HCT116 (cell line): ENCODE measurements at regions not wholly inside any gene's neighbourhood (a gene's known extent, or its start where the extent isn't known, plus 50 kb on each side); places are given as distances from the start of the nearest gene placed in this dataset.
A peak's percentile ranks its signal among the peaks of the same experiment; 100 is the strongest.

Source experiments
- ATAC-seq: fragments of 200-7000 bp; cut with Tn5 transposase; 2 replicates; pipeline ENCODE4 v1.9.1; 2020; ENCODE audit warnings: mild to moderate bottlenecking, moderate library complexity
- BruUV-seq: library from RNA; stranded (reverse); fragments of 400-500 nt; replicated peaks from 2 replicates; lab custom pipeline; 2021; lab: Mats Ljungman, UMichigan
- CTCF ChIA-PET: fragments of 300-600 bp; sonication (Branson Sonifier 250); formaldehyde crosslinking; loops from one replicate; lab custom pipeline; 2021; ENCODE audit warnings: antibody characterized with exemption; lab: Charles Lee
- POLR2A ChIA-PET: fragments of 300-600, 350-600 bp; sonication (Branson Sonifier 250); formaldehyde crosslinking; loops from one replicate; lab custom pipeline; 2021; ENCODE audit warnings: antibody characterized with exemption; lab: Charles Lee
- RAD21 ChIA-PET, 2 experiments: fragments of 300-600 bp; sonication (Branson Sonifier 250); formaldehyde crosslinking; loops; one replicate each; lab custom pipeline; 2023; ENCODE audit warnings: low total read pairs in 2 of 2; ENCODE audit not compliant: uncharacterized antibody in 2 of 2, unreplicated experiment in 2 of 2, low non-redundant PET in 1 of 2; lab: Charles Lee
- DNase-seq: peaks from one replicate; pipeline ENCODE4 v3.0.0-alpha.2; 2010; ENCODE audit warnings: low read depth, low spot score
- H2AFZ ChIP-seq: fragments of 200-600 bp; shearing (Covaris generic), sonication (generic); 2 replicates; pipeline ENCODE4 v1.6.1; 2017; ENCODE audit warnings: low read depth, mixed run types, mixed read lengths, antibody characterized with exemption, low read length; ENCODE audit not compliant: poor library complexity, severe bottlenecking
- H3K27ac ChIP-seq: 2 replicates; pipeline ENCODE4 v1.5.1; 2012; ENCODE audit warnings: low read depth, low read length
- H3K27me3 ChIP-seq: fragments of 200-600 bp; sonication (generic); 2 replicates; pipeline ENCODE4 v1.6.1; 2016; ENCODE audit warnings: mixed run types, low read length, mixed read lengths; ENCODE audit not compliant: insufficient read depth
- H3K36me3 ChIP-seq, 2 experiments: fragments of 200-500 bp in 1 of 2; fragments of 200-600 bp in 1 of 2; sonication (Bioruptor generic) in 1 of 2; sonication (generic) in 1 of 2; 2 replicates each; pipeline versions ENCODE4 v1.5.1 to v1.6.1; 2014 to 2016; ENCODE audit warnings: low read length in 2 of 2, inconsistent platforms in 1 of 2, mixed read lengths in 1 of 2, mixed run types in 1 of 2; ENCODE audit not compliant: insufficient read depth in 2 of 2, control insufficient read depth in 1 of 2
- H3K4me1 ChIP-seq, 2 experiments: fragments of 200-600 bp in 1 of 2; sonication (generic) in 1 of 2; 2 replicates each; pipeline versions ENCODE4 v1.5.1 to v1.6.1; 2012 to 2017; ENCODE audit warnings: low read length in 2 of 2, inconsistent platforms in 1 of 2, mild to moderate bottlenecking in 1 of 2, mixed read lengths in 1 of 2, mixed run types in 1 of 2, moderate library complexity in 1 of 2; ENCODE audit not compliant: insufficient read depth in 2 of 2, control insufficient read depth in 1 of 2
- H3K4me2 ChIP-seq: fragments of 200-600 bp; sonication (generic); 2 replicates; pipeline ENCODE4 v1.6.1; 2017; ENCODE audit warnings: mixed run types, low read length, mixed read lengths
- H3K4me3 ChIP-seq, 2 experiments: fragments of 200-600 bp in 1 of 2; sonication (generic) in 1 of 2; replicated peaks in 1 of 2; 2 replicates each; pipeline ENCODE4 v1.5.1; 2011 to 2016; ENCODE audit warnings: low read length in 2 of 2, control low read depth in 1 of 2, low read depth in 1 of 2, mild to moderate bottlenecking in 1 of 2, mixed read lengths in 1 of 2, mixed run types in 1 of 2
- H3K79me2 ChIP-seq: fragments of 200-600 bp; sonication (generic); 2 replicates; pipeline ENCODE4 v1.6.1; 2017; ENCODE audit warnings: mild to moderate bottlenecking, mixed run types, low read length, moderate library complexity, mixed read lengths; ENCODE audit not compliant: insufficient read depth
- H3K9ac ChIP-seq: fragments of 200-600 bp; sonication (generic); 2 replicates; pipeline ENCODE4 v1.6.1; 2016; ENCODE audit warnings: low read length, mixed read lengths
- H3K9me2 ChIP-seq: fragments of 200-600 bp; sonication (generic), shearing (Covaris generic); 2 replicates; pipeline ENCODE4 v1.6.1; 2017; ENCODE audit warnings: mixed run types, mild to moderate bottlenecking, moderate library complexity; ENCODE audit not compliant: insufficient read depth
- H3K9me3 ChIP-seq, 2 experiments: fragments of 200-500 bp in 1 of 2; fragments of 200-600 bp in 1 of 2; sonication (Bioruptor generic) in 1 of 2; sonication (generic) in 1 of 2; 2 replicates each; pipeline ENCODE4 v1.6.1; 2014 to 2017; ENCODE audit warnings: low read length in 2 of 2, mixed read lengths in 2 of 2, inconsistent platforms in 1 of 2, low read depth in 1 of 2, mild to moderate bottlenecking in 1 of 2, mixed run types in 1 of 2, moderate library complexity in 1 of 2; ENCODE audit not compliant: control insufficient read depth in 1 of 2, insufficient read depth in 1 of 2
- H4K20me1 ChIP-seq: fragments of 200-600 bp; sonication (generic), shearing (Covaris generic); 2 replicates; pipeline ENCODE4 v1.6.1; 2017; ENCODE audit warnings: mixed run types, mild to moderate bottlenecking, moderate library complexity; ENCODE audit not compliant: insufficient read depth
- FOSL1 ChIP-seq: IDR thresholded peaks from 2 replicates; pipeline ENCODE4 v1.6.1; 2012; ENCODE audit warnings: low read depth
- JUND ChIP-seq: IDR thresholded peaks from 2 replicates; pipeline ENCODE4 v1.6.1; 2012
- POLR2A ChIP-seq: IDR thresholded peaks from 2 replicates; pipeline ENCODE4 v1.7.0; 2011; ENCODE audit warnings: borderline replicate concordance; ENCODE audit not compliant: insufficient read depth, insufficient read length; ENCODE audit errors: extremely low read depth
- RAD21 ChIP-seq: IDR thresholded peaks from 2 replicates; pipeline ENCODE4 v1.6.1; 2012; ENCODE audit warnings: low read depth, mild to moderate bottlenecking
- YY1 ChIP-seq: IDR thresholded peaks from 2 replicates; pipeline ENCODE4 v1.6.1; 2011; ENCODE audit warnings: low read length, low read depth, moderate library complexity, mild to moderate bottlenecking; ENCODE audit not compliant: insufficient replicate concordance; ENCODE audit errors: extremely low read depth
- ZFX ChIP-seq: fragments of 450-650 bp; IDR thresholded peaks from 2 replicates; pipeline ENCODE4 v1.6.1; 2017
- intact Hi-C: fragments of 100-400 bp; cut with micrococcal nuclease; formaldehyde crosslinking; loops from 2 replicates; pipeline ENCODE4 v1.10.0; 2022
- TF ChIP-seq, protein P1 (sequence below), 3 experiments: fragments of 200-600 bp in 1 of 3; sonication (generic) in 1 of 3; IDR thresholded peaks in 2 of 3; conservative IDR thresholded peaks in 1 of 3; 2 replicates each; pipeline ENCODE4 v1.5.1; 2012 to 2017; ENCODE audit warnings: low read depth in 2 of 3, low read length in 2 of 3, antibody characterized with exemption in 1 of 3, borderline replicate concordance in 1 of 3, control low read depth in 1 of 3, mild to moderate bottlenecking in 1 of 3, mixed read lengths in 1 of 3, mixed run types in 1 of 3, moderate library complexity in 1 of 3; ENCODE audit not compliant: insufficient read depth in 1 of 3

- BruUV-seq = no TSS peak
- no peak overlapping the region for H2AFZ ChIP-seq
- H3K27me3 ChIP-seq = no peaks in the 10 kb centered on the region
- ChIA-PET POLR2A (no interaction called here), RAD21 (interaction anchor here in 1 of 2 experiments (0.6 to 0.7 kb wide), 2 partner anchors 321 to 486 kb away, joined by 3 read pairs; no protein-coding TSS in a partner anchor), CTCF (interaction anchor here (0.8 to 3.7 kb wide), 8 partner anchors 21 to 1452 kb away, joined by 3 to 29 read pairs (median 4); no protein-coding TSS in a partner anchor)
- H3K9me3 ChIP-seq = no peaks in the 10 kb centered on the region
- no peaks in the 10 kb centered on the region for H4K20me1 ChIP-seq
- H3K9me2 ChIP-seq = no peaks in the 10 kb centered on the region
- peak; percentile 64 for DNase-seq
- intact Hi-C loops = loop anchor here (1.0 to 10.0 kb wide), 7 partner anchors 106 to 756 kb away; no protein-coding TSS in a partner anchor
- no peak overlapping the region for H3K27ac ChIP-seq
- H3K36me3 ChIP-seq = no peaks in the 10 kb centered on the region
- H3K9ac ChIP-seq = no peak overlapping the region
- TF ChIP-seq ZFX (no peak), RAD21 (peak; percentile 88), YY1 (peak; percentile 24), POLR2A (no peak), FOSL1 (no peak)
- TF ChIP-seq, protein P1, sequence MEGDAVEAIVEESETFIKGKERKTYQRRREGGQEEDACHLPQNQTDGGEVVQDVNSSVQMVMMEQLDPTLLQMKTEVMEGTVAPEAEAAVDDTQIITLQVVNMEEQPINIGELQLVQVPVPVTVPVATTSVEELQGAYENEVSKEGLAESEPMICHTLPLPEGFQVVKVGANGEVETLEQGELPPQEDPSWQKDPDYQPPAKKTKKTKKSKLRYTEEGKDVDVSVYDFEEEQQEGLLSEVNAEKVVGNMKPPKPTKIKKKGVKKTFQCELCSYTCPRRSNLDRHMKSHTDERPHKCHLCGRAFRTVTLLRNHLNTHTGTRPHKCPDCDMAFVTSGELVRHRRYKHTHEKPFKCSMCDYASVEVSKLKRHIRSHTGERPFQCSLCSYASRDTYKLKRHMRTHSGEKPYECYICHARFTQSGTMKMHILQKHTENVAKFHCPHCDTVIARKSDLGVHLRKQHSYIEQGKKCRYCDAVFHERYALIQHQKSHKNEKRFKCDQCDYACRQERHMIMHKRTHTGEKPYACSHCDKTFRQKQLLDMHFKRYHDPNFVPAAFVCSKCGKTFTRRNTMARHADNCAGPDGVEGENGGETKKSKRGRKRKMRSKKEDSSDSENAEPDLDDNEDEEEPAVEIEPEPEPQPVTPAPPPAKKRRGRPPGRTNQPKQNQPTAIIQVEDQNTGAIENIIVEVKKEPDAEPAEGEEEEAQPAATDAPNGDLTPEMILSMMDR (IDR thresholded peaks at IDR 0.05 in 2 of 3, conservative IDR thresholded peaks at IDR 0.05 in 1 of 3; ENCODE audit: borderline replicate concordance in 1 of 3, insufficient read depth in 1 of 3, low read depth in 2 of 3, low read length in 2 of 3) = peak; percentile 56 to 81 (median 62); a peak in 5 of 6 replicates
- H3K4me2 ChIP-seq = no peak overlapping the region
- H3K4me1 ChIP-seq = no peaks in the 10 kb centered on the region
- H3K79me2 ChIP-seq = no peaks in the 10 kb centered on the region
- peak; percentile 89 for ATAC-seq
- no peak overlapping the region for H3K4me3 ChIP-seq
Measured at GRCh38 chr4:138576684-138577083, 334.5 kb upstream of the SLC7A11 start.

DNA sequence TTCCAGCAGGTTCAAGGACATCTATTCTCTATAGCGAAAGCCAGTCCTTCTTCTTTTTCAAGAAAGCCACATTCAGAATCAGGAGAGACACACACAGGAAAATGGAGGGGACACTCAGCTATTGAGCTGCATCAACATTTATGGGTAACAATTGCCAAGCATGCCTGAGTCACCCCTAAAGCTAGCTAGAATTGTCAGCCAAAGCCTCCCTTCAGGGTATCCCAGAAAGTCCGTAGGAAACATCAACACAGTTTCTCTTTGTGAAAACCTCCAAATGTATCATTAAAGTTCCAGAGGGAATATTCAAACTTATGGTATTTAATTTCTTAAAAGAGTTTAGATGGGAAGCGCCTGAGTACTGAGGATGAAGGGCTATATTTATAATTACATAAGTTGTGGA lies 331.1 kb upstream of the SLC7A11 start:
- no peaks in the 10 kb centered on the region for H3K79me2 ChIP-seq
- H3K9me2 ChIP-seq = no peaks in the 10 kb centered on the region
- no peak overlapping the region for H3K27ac ChIP-seq
- no peaks in the 10 kb centered on the region for H4K20me1 ChIP-seq
- no peaks in the 10 kb centered on the region for H3K36me3 ChIP-seq
- TF ChIP-seq JUND (no peak), FOSL1 (no peak)
- no peak overlapping the region for H2AFZ ChIP-seq
- no TSS peak for BruUV-seq
- intact Hi-C loops = loop anchor here (10.0 kb wide), 2 partner anchors 388 to 478 kb away; no protein-coding TSS in a partner anchor
- no peaks in the 10 kb centered on the region for H3K4me1 ChIP-seq
- ChIA-PET CTCF (no interaction called here), RAD21 (no interaction called here), POLR2A (no interaction called here)
- DNase-seq (no peak), ATAC-seq (no peak)
- H3K27me3 ChIP-seq = no peaks in the 10 kb centered on the region
- no peak overlapping the region for H3K4me3 ChIP-seq
- no peak overlapping the region for H3K9ac ChIP-seq
- no peaks in the 10 kb centered on the region for H3K9me3 ChIP-seq
- no peak overlapping the region for H3K4me2 ChIP-seq
